ENCODE measurements at regions not wholly inside any gene's neighbourhood (a gene's known extent, or its start where the extent isn't known, plus 50 kb on each side); places are given as distances from the start of the nearest gene placed in this dataset.
A peak's percentile ranks its signal among the peaks of the same experiment; 100 is the strongest.

GRCh38 chr9:20111173-20111843 is 322.5 kb upstream of the SLC24A2 start:
- DNase-seq, result no peak

- DNase-seq, result no peak
Observed at GRCh38 chr9:20095430-20096092, 306.7 kb upstream of the SLC24A2 start.

- no peak for DNase-seq
Observed at GRCh38 chr9:20092561-20092960, 303.7 kb upstream of the SLC24A2 start.

- no peak for DNase-seq
Observed at GRCh38 chr9:20087481-20087880, 298.6 kb upstream of the SLC24A2 start.

- no peak for DNase-seq
Observed at GRCh38 chr9:20085842-20086241, 297.0 kb upstream of the SLC24A2 start.

- DNase-seq, result no peak
Observed at GRCh38 chr9:20084125-20084524, 295.3 kb upstream of the SLC24A2 start.

GRCh38 chr9:20083390-20083789 is 294.6 kb upstream of the SLC24A2 start:
- no peak for DNase-seq

- no peak for DNase-seq
Observed at GRCh38 chr9:20082831-20083230, 294.0 kb upstream of the SLC24A2 start.

GRCh38 chr9:20082406-20082805 is 293.6 kb upstream of the SLC24A2 start:
- no peak for DNase-seq

- no peak for DNase-seq
Observed at GRCh38 chr9:20078246-20078645, 289.4 kb upstream of the SLC24A2 start.

- DNase-seq, result no peak
Observed at GRCh38 chr9:20074291-20074690, 285.5 kb upstream of the SLC24A2 start.

GRCh38 chr9:20070336-20070735 is 281.5 kb upstream of the SLC24A2 start:
- no peak for DNase-seq

- no peak for DNase-seq
Observed at GRCh38 chr9:20065796-20066700, 277.2 kb upstream of the SLC24A2 start.

GRCh38 chr9:20065046-20065445 is 276.2 kb upstream of the SLC24A2 start:
- no peak for DNase-seq

GRCh38 chr9:20054734-20055133 is 265.9 kb upstream of the SLC24A2 start:
- DNase-seq, result no peak

GRCh38 chr9:20048985-20049384 is 260.1 kb upstream of the SLC24A2 start:
- no peak for DNase-seq

GRCh38 chr9:20048437-20048836 is 259.6 kb upstream of the SLC24A2 start:
- no peak for DNase-seq

- DNase-seq, result no peak
Observed at GRCh38 chr9:20044686-20045085, 255.8 kb upstream of the SLC24A2 start.

- no peak for DNase-seq
Observed at GRCh38 chr9:20043461-20043860, 254.6 kb upstream of the SLC24A2 start.

GRCh38 chr9:20043035-20043434 is 254.2 kb upstream of the SLC24A2 start:
- no peak for DNase-seq

- DNase-seq, result no peak
Observed at GRCh38 chr9:20042128-20042711, 253.4 kb upstream of the SLC24A2 start.

- peak; percentile 93 for DNase-seq
Observed at GRCh38 chr9:20041697-20042081, 252.9 kb upstream of the SLC24A2 start.

GRCh38 chr9:20040991-20041696 is 252.3 kb upstream of the SLC24A2 start:
- peak; percentile 91 for DNase-seq
